ENCODE measurements at regions not wholly inside any gene's neighbourhood (a gene's known extent, or its start where the extent isn't known, plus 50 kb on each side); places are given as distances from the start of the nearest gene placed in this dataset.

GRCh38 chr12:21025656-21026055, 105.3 kb upstream of the SLCO1B1 start:
- TF ChIP-seq CTCF (conservative IDR thresholded peaks at IDR 0.05) = no peak
- no peaks in the 10 kb centered on the region for H3K23me2 ChIP-seq (ENCODE audit: insufficient read length, low read depth, low read length, poor library complexity, severe bottlenecking)
- no peak overlapping the region for H3K27ac Mint-ChIP-seq
- H4K8ac ChIP-seq (replicated peaks; ENCODE audit: insufficient read length, low read depth, low read length) = no peak overlapping the region
- H3T11ph ChIP-seq (ENCODE audit: low read length) = no peak overlapping the region
- no peak overlapping the region for H3K14ac ChIP-seq (ENCODE audit: insufficient read depth, low read length)
- no peak overlapping the region for H3K4me3 Mint-ChIP-seq
- H4K91ac ChIP-seq (ENCODE audit: insufficient read length, low read depth, low read length) = no peak overlapping the region
- H3K27me3 ChIP-seq (ENCODE audit: insufficient read depth, low read length) = no peaks in the 10 kb centered on the region
- no peak overlapping the region for H2AFZ ChIP-seq (ENCODE audit: low read length)
- H3K9me3 ChIP-seq (ENCODE audit: control insufficient read depth, low read depth, low read length) = no peaks in the 10 kb centered on the region
- H3K36me3 Mint-ChIP-seq (ENCODE audit: insufficient read depth in 1 of 3, low read depth in 3 of 3) = no peaks in the 10 kb centered on the region
- H3K18ac ChIP-seq (ENCODE audit: insufficient read length, low read depth, low read length) = no peak overlapping the region
- no CpG with 5 or more reads among the region's 1 CpG for WGBS (ENCODE audit: extremely low coverage, insufficient read length, low lambda C conversion rate)
- no peak overlapping the region for H2BK15ac ChIP-seq (ENCODE audit: low read depth, low read length)
- H3K9ac ChIP-seq (ENCODE audit: extremely low read depth, insufficient read length, low read length) = no peak overlapping the region
- H4K20me1 ChIP-seq (ENCODE audit: control insufficient read depth, insufficient read depth, insufficient read length) = no peaks in the 10 kb centered on the region
- H4K5ac ChIP-seq (ENCODE audit: insufficient read length, low read depth, low read length) = no peak overlapping the region
- no peaks in the 10 kb centered on the region for H3K79me2 ChIP-seq (ENCODE audit: insufficient read depth, low read length)
- H3K23ac ChIP-seq (ENCODE audit: insufficient read length, low read depth, low read length) = no peak overlapping the region
- H3K4ac ChIP-seq (ENCODE audit: low read depth, low read length) = no peak overlapping the region
- no peak overlapping the region for H3K27ac ChIP-seq (ENCODE audit: insufficient read length, low read depth, low read length)
- H3K4me1 ChIP-seq (ENCODE audit: insufficient read depth, low read length) = no peaks in the 10 kb centered on the region
- no peak overlapping the region for H2AK5ac ChIP-seq (ENCODE audit: insufficient read length, low read length)
- H3K4me1 Mint-ChIP-seq = no peaks in the 10 kb centered on the region
- peaks cover 0 to 7% of the 10 kb centered on the region in 2 experiments; a peak in 2 of 5 replicates for H3K9me3 Mint-ChIP-seq
- no peak overlapping the region for H2BK20ac ChIP-seq (ENCODE audit: low read depth, low read length, poor library complexity, severe bottlenecking)
- no peak overlapping the region for H2BK120ac ChIP-seq (ENCODE audit: low read depth, low read length, poor library complexity, severe bottlenecking)
- H3K56ac ChIP-seq (ENCODE audit: insufficient read length, low read depth, low read length) = no peak overlapping the region
- no peak overlapping the region for H3K4me2 ChIP-seq (ENCODE audit: insufficient read depth, insufficient read length, low read length)
- no peaks in the 10 kb centered on the region for H3K79me1 ChIP-seq (ENCODE audit: insufficient read depth, low read depth, low read length, poor library complexity, severe bottlenecking)
- no peaks in the 10 kb centered on the region for H3K27me3 Mint-ChIP-seq (ENCODE audit: low read depth)
- DNase-seq = no peak
- no peak overlapping the region for H2BK5ac ChIP-seq (ENCODE audit: insufficient read length, low read length)
- no peak overlapping the region for H2BK12ac ChIP-seq (ENCODE audit: insufficient read length, low read depth, low read length)
